ENCODE measurements at regions not wholly inside any gene's neighbourhood (a gene's known extent, or its start where the extent isn't known, plus 50 kb on each side); places are given as distances from the start of the nearest gene placed in this dataset.

GRCh38 chr4:127118681-127119080 lies 514.1 kb upstream of the INTU start:
- H3K9ac ChIP-seq (ENCODE audit: insufficient read depth in 1 of 2, low read length in 2 of 2): no peak overlapping the region
- no peak for ATAC-seq (ENCODE audit: insufficient read depth, low FRiP score)
- no peaks in the 10 kb centered on the region for H3K4me1 ChIP-seq (ENCODE audit: control insufficient read depth in 5 of 5, insufficient read depth in 5 of 5, low read length in 5 of 5)
- peaks cover 0 to 2% (median 0%) of the 10 kb centered on the region in 4 donors for H3K9me3 ChIP-seq (ENCODE audit: control insufficient read depth in 4 of 4, insufficient read depth in 3 of 4, low read length in 3 of 4)
- DNase-seq: peak in 1 of 3 donors; percentile 15
- H3K27ac ChIP-seq (ENCODE audit: low read depth in 1 of 2, low read length in 1 of 2): no peak overlapping the region
- H3K36me3 ChIP-seq (ENCODE audit: control insufficient read depth in 4 of 4, insufficient read depth in 4 of 4, low read length in 4 of 4): no peaks in the 10 kb centered on the region
- H3K27me3 ChIP-seq (ENCODE audit: control insufficient read depth in 3 of 3, insufficient read depth in 3 of 3, low read length in 2 of 3): no peaks in the 10 kb centered on the region
- TF ChIP-seq, protein P1, sequence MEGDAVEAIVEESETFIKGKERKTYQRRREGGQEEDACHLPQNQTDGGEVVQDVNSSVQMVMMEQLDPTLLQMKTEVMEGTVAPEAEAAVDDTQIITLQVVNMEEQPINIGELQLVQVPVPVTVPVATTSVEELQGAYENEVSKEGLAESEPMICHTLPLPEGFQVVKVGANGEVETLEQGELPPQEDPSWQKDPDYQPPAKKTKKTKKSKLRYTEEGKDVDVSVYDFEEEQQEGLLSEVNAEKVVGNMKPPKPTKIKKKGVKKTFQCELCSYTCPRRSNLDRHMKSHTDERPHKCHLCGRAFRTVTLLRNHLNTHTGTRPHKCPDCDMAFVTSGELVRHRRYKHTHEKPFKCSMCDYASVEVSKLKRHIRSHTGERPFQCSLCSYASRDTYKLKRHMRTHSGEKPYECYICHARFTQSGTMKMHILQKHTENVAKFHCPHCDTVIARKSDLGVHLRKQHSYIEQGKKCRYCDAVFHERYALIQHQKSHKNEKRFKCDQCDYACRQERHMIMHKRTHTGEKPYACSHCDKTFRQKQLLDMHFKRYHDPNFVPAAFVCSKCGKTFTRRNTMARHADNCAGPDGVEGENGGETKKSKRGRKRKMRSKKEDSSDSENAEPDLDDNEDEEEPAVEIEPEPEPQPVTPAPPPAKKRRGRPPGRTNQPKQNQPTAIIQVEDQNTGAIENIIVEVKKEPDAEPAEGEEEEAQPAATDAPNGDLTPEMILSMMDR (IDR thresholded peaks at IDR 0.05; ENCODE audit: control extremely low read depth, extremely low read depth): no peak
- whole genome bisulfite sequencing, 2 donors: 71 to 82% methylated on average over 3 of the region's 3 CpGs
- no peak overlapping the region for H3K4me3 ChIP-seq

GRCh38 chr4:127120441-127121090 lies 512.2 kb upstream of the INTU start:
- TF ChIP-seq, protein P1 (IDR thresholded peaks at IDR 0.05; ENCODE audit: control extremely low read depth, extremely low read depth): no peak
- no peaks in the 10 kb centered on the region for H3K36me3 ChIP-seq (ENCODE audit: control insufficient read depth in 4 of 4, insufficient read depth in 4 of 4, low read length in 4 of 4)
- no peak overlapping the region for H3K4me3 ChIP-seq
- H3K9ac ChIP-seq (ENCODE audit: insufficient read depth in 1 of 2, low read length in 2 of 2): no peak overlapping the region
- no peak overlapping the region for H3K27ac ChIP-seq (ENCODE audit: low read depth in 1 of 2, low read length in 1 of 2)
- WGBS, 2 donors: 87% methylated on average over 11 of the region's 11 CpGs
- H3K4me1 ChIP-seq (ENCODE audit: control insufficient read depth in 5 of 5, insufficient read depth in 5 of 5, low read length in 5 of 5): no peaks in the 10 kb centered on the region
- no peak for ATAC-seq (ENCODE audit: insufficient read depth, low FRiP score)
- H3K9me3 ChIP-seq (ENCODE audit: control insufficient read depth in 4 of 4, insufficient read depth in 3 of 4, low read length in 3 of 4): no peaks in the 10 kb centered on the region
- no peaks in the 10 kb centered on the region for H3K27me3 ChIP-seq (ENCODE audit: control insufficient read depth in 3 of 3, insufficient read depth in 3 of 3, low read length in 2 of 3)
- DNase-seq: no peak

DNA sequence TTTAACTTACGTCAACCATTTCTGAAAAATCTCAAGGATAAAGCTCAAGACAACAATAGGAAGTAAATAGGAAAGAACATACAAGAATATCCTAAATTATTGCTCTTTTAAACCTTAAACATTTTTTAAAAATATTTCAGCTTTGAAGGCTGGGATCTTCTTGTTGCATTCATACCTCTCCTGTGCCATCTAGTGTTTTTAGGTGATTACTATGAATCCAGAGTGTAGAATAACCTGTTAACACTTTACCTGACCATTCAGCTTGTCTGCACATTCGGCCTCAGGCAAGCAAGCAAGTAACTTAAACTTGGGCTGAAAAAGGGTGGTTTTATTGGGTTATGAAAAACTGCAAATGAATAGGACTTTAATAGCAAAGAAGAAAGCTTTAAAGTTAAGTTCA lies 507.8 kb upstream of the INTU start:
- Histone ChIP-seq H3K4me1 (ENCODE audit: control insufficient read depth in 5 of 5, insufficient read depth in 5 of 5, low read length in 5 of 5) (no peaks in the 10 kb centered on the region), H3K36me3 (ENCODE audit: control insufficient read depth in 4 of 4, insufficient read depth in 4 of 4, low read length in 4 of 4) (no peaks in the 10 kb centered on the region), H3K27ac (ENCODE audit: low read depth in 1 of 2, low read length in 1 of 2) (no peak overlapping the region), H3K9ac (ENCODE audit: insufficient read depth in 1 of 2, low read length in 2 of 2) (no peak overlapping the region), H3K27me3 (ENCODE audit: control insufficient read depth in 3 of 3, insufficient read depth in 3 of 3, low read length in 2 of 3) (no peaks in the 10 kb centered on the region), H3K4me3 (no peak overlapping the region), H3K9me3 (ENCODE audit: control insufficient read depth in 4 of 4, insufficient read depth in 3 of 4, low read length in 3 of 4) (no peaks in the 10 kb centered on the region)
- TF ChIP-seq, protein P1 (IDR thresholded peaks at IDR 0.05; ENCODE audit: control extremely low read depth, extremely low read depth): no peak
- 65 to 81% methylated on average over 2 of the region's 2 CpGs for WGBS, 2 donors
- ATAC-seq (ENCODE audit: insufficient read depth, low FRiP score) (no peak), DNase-seq (peak in 2 of 3 donors; percentile 18 to 43)

GRCh38 chr4:127126718-127127117 lies 506.0 kb upstream of the INTU start:
- H3K4me1 ChIP-seq (ENCODE audit: control insufficient read depth in 5 of 5, insufficient read depth in 5 of 5, low read length in 5 of 5): no peaks in the 10 kb centered on the region
- no peaks in the 10 kb centered on the region for H3K9me3 ChIP-seq (ENCODE audit: control insufficient read depth in 4 of 4, insufficient read depth in 3 of 4, low read length in 3 of 4)
- WGBS, 2 donors: 66 to 80% methylated on average over 1 of the region's 1 CpG
- H3K27ac ChIP-seq (ENCODE audit: low read depth in 1 of 2, low read length in 1 of 2): no peak overlapping the region
- H3K27me3 ChIP-seq (ENCODE audit: control insufficient read depth in 3 of 3, insufficient read depth in 3 of 3, low read length in 2 of 3): no peaks in the 10 kb centered on the region
- no peak overlapping the region for H3K9ac ChIP-seq (ENCODE audit: insufficient read depth in 1 of 2, low read length in 2 of 2)
- H3K4me3 ChIP-seq: no peak overlapping the region
- ATAC-seq (ENCODE audit: insufficient read depth, low FRiP score): no peak
- no peak for DNase-seq
- TF ChIP-seq, protein P1 (IDR thresholded peaks at IDR 0.05; ENCODE audit: control extremely low read depth, extremely low read depth): no peak
- H3K36me3 ChIP-seq (ENCODE audit: control insufficient read depth in 4 of 4, insufficient read depth in 4 of 4, low read length in 4 of 4): no peaks in the 10 kb centered on the region

Measured in lung (tissue), 11 donors.